Uterus (tissue), 2 donors: ENCODE measurements at regions not wholly inside any gene's neighbourhood (a gene's known extent, or its start where the extent isn't known, plus 50 kb on each side); places are given as distances from the start of the nearest gene placed in this dataset.

Experiments
- CTCF ChIP-seq, 4 experiments: fragments of 200-600 bp in 2 of 4; fragments of 450-650 bp in 2 of 4; sonication (generic) in 2 of 4; IDR thresholded peaks; one replicate each; pipeline ENCODE4 v1.5.1; 2016 to 2019; ENCODE audit warnings: antibody characterized with exemption in 4 of 4, mild to moderate bottlenecking in 2 of 4, moderate library complexity in 1 of 4
- POLR2A ChIP-seq, 2 donors: fragments of 450-650 bp; IDR thresholded peaks; one replicate each; pipeline ENCODE4 v1.6.1; 2016; ENCODE audit warnings: antibody characterized with exemption in 2 of 2, mild to moderate bottlenecking in 1 of 2, moderate library complexity in 1 of 2

GRCh38 chr10:51006686-51007085 is 67.6 kb upstream of the PRKG1 start:
- no peak for TF ChIP-seq CTCF (IDR thresholded peaks at IDR 0.05)
- TF ChIP-seq POLR2A (IDR thresholded peaks at IDR 0.05): no peak
